ENCODE measurements at regions not wholly inside any gene's neighbourhood (a gene's known extent, or its start where the extent isn't known, plus 50 kb on each side); places are given as distances from the start of the nearest gene placed in this dataset.

DNA sequence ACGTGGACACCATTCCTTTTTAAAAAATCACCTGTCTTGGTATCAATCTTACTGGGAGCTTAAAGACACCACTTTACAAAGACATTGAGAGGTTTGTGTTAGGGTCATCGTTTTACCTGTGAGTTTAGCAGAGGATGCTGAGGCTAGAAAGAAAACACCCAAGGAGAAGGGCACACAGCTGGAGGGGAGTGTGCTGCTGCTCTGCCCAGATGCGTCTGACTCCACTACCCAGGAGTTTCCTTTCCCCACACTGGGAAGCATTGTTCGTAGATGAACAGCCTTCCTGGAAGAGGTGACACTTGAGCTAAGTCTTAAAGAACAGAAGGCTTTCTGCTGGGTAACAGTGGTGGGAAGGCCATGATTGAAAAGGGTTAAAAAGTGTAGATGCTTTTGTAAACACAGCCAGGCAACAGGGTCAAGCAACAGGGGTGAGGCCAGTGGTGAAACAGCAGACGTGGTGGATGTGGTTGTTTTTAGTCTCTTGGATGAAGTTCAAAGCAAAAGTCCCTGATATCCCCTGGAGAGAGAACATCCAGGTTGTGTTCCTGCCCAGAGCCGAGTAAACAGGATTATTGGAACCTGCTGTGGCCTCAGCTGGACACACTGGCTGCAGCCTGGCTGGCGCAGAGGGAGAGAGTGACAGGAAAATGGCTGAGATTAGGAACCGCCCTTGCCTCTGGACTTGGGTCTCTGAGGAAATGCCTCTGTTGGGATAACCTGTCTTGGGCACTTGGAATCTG is 198.6 kb upstream of the JUN start:
- DNase-seq (ENCODE audit: low spot score) = no peak
- ChIA-PET POLR2A (ENCODE audit: low non-redundant PET) (interaction anchor here (0.5 kb wide), 1 partner anchor 200 kb away, joined by 3 read pairs; no protein-coding TSS in a partner anchor), CTCF (no interaction called here)
- no peak for TF ChIP-seq EZH2 (IDR thresholded peaks at IDR 0.05; ENCODE audit: borderline replicate concordance, low read depth, low read length, poor library complexity, severe bottlenecking)
- TF ChIP-seq, protein P1, sequence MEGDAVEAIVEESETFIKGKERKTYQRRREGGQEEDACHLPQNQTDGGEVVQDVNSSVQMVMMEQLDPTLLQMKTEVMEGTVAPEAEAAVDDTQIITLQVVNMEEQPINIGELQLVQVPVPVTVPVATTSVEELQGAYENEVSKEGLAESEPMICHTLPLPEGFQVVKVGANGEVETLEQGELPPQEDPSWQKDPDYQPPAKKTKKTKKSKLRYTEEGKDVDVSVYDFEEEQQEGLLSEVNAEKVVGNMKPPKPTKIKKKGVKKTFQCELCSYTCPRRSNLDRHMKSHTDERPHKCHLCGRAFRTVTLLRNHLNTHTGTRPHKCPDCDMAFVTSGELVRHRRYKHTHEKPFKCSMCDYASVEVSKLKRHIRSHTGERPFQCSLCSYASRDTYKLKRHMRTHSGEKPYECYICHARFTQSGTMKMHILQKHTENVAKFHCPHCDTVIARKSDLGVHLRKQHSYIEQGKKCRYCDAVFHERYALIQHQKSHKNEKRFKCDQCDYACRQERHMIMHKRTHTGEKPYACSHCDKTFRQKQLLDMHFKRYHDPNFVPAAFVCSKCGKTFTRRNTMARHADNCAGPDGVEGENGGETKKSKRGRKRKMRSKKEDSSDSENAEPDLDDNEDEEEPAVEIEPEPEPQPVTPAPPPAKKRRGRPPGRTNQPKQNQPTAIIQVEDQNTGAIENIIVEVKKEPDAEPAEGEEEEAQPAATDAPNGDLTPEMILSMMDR (conservative IDR thresholded peaks at IDR 0.05; ENCODE audit: low read depth, low read length) = no peak
- no peak overlapping the region for H3K4me3 ChIP-seq (ENCODE audit: low read depth, low read length, poor library complexity, severe bottlenecking)
- intact Hi-C loops (cut with micrococcal nuclease; ENCODE audit: unreplicated experiment) = no loop called here
- H3K36me3 ChIP-seq (ENCODE audit: insufficient read depth, low read length, poor library complexity, severe bottlenecking) = no peaks in the 10 kb centered on the region
- H3K27ac ChIP-seq (ENCODE audit: low read depth, low read length, poor library complexity, severe bottlenecking) = no peak overlapping the region
- H3K9me3 ChIP-seq (ENCODE audit: low read depth, low read length, poor library complexity, severe bottlenecking) = no peaks in the 10 kb centered on the region
- H3K4me1 ChIP-seq (ENCODE audit: insufficient read depth, low read length, poor library complexity, severe bottlenecking) = peaks cover 8% of the 10 kb centered on the region
- no TSS peak for BruUV-seq (replicated peaks)
- no peaks in the 10 kb centered on the region for H3K27me3 ChIP-seq (replicated peaks; ENCODE audit: insufficient read depth, low read depth, low read length, poor library complexity)

DNA sequence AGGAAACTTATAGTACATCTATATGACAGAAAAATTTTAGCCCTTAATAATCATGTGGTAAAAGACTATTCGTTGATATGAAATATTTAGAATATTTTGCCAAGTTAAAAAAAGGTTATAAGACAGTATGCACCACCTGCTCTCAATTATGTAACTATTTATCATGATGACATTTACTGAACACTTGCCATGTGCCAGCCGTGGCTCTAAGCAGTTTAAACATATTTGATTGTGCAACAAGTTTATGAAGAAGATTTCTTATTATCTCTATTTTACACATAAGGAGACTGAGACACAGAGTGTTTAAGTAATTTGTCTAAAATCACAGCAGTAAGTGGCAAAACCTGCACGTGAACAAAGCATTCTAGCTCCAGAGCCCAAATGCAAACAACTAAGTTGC is 199.3 kb upstream of the JUN start:
- Histone ChIP-seq H3K27me3 (replicated peaks; ENCODE audit: insufficient read depth, low read depth, low read length, poor library complexity) (no peaks in the 10 kb centered on the region), H3K4me3 (ENCODE audit: low read depth, low read length, poor library complexity, severe bottlenecking) (no peak overlapping the region), H3K36me3 (ENCODE audit: insufficient read depth, low read length, poor library complexity, severe bottlenecking) (no peaks in the 10 kb centered on the region), H3K9me3 (ENCODE audit: low read depth, low read length, poor library complexity, severe bottlenecking) (no peaks in the 10 kb centered on the region), H3K4me1 (ENCODE audit: insufficient read depth, low read length, poor library complexity, severe bottlenecking) (peaks cover 8% of the 10 kb centered on the region), H3K27ac (ENCODE audit: low read depth, low read length, poor library complexity, severe bottlenecking) (no peak overlapping the region)
- no TSS peak for BruUV-seq (replicated peaks)
- DNase-seq (ENCODE audit: low spot score) = peak; percentile 3
- ChIA-PET POLR2A (ENCODE audit: low non-redundant PET) (no interaction called here), CTCF (no interaction called here)
- TF ChIP-seq EZH2 (IDR thresholded peaks at IDR 0.05; ENCODE audit: borderline replicate concordance, low read depth, low read length, poor library complexity, severe bottlenecking) = no peak
- TF ChIP-seq, protein P1 (conservative IDR thresholded peaks at IDR 0.05; ENCODE audit: low read depth, low read length) = no peak
- intact Hi-C loops (cut with micrococcal nuclease; ENCODE audit: unreplicated experiment) = no loop called here

DNA sequence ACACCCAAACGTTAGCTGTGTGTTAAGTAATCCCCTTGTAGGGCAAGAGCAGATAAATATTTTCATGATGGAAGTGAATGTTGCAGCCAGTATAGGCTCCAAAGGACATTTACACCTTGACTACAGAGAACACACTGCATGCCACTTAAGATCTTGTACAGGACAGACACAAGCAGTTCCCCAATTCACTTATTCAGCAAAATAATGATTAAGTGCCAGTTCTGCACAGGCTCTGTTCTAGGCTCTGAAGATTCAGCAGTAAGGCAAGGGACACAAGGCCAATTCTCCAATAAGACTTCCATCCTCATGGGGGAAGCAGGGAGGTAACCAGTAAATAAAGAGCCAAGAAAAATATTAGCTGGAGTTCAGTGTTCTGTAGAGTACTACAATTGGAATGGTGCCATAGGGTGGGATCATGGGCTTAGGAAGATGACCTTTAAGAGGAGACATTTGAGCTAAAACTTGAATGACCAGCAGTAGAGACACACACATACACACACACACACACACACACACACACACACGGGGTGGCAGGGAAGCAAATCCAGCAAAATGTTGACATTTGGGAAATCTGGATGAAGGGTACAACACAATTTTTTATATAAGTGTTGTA is 199.9 kb upstream of the JUN start:
- Histone ChIP-seq H3K4me1 (ENCODE audit: insufficient read depth, low read length, poor library complexity, severe bottlenecking) (peaks cover 8% of the 10 kb centered on the region), H3K27ac (ENCODE audit: low read depth, low read length, poor library complexity, severe bottlenecking) (no peak overlapping the region), H3K9me3 (ENCODE audit: low read depth, low read length, poor library complexity, severe bottlenecking) (no peaks in the 10 kb centered on the region), H3K27me3 (replicated peaks; ENCODE audit: insufficient read depth, low read depth, low read length, poor library complexity) (no peaks in the 10 kb centered on the region), H3K4me3 (ENCODE audit: low read depth, low read length, poor library complexity, severe bottlenecking) (no peak overlapping the region), H3K36me3 (ENCODE audit: insufficient read depth, low read length, poor library complexity, severe bottlenecking) (no peaks in the 10 kb centered on the region)
- DNase-seq (ENCODE audit: low spot score) = no peak
- intact Hi-C loops (cut with micrococcal nuclease; ENCODE audit: unreplicated experiment) = no loop called here
- ChIA-PET CTCF (no interaction called here), POLR2A (ENCODE audit: low non-redundant PET) (no interaction called here)
- BruUV-seq (replicated peaks) = no TSS peak
- TF ChIP-seq EZH2 (IDR thresholded peaks at IDR 0.05; ENCODE audit: borderline replicate concordance, low read depth, low read length, poor library complexity, severe bottlenecking) = no peak
- TF ChIP-seq, protein P1 (conservative IDR thresholded peaks at IDR 0.05; ENCODE audit: low read depth, low read length) = no peak

Measured in A673 (cell line).